Naive thymus-derived CD8-positive, alpha-beta T cell (primary cell): ENCODE measurements at regions not wholly inside any gene's neighbourhood (a gene's known extent, or its start where the extent isn't known, plus 50 kb on each side); places are given as distances from the start of the nearest gene placed in this dataset.

Source experiments
- ATAC-seq, 2 donors: fragments of 150-1000 bp; cut with Tn5 transposase in 1 of 2; sonication (Bioruptor Pico), chemical (Tn5 transposase) in 1 of 2; 1 replicate in 1 of 2; 2 replicates in 1 of 2; pipeline ENCODE4 v1.10.0; 2021; ENCODE audit warnings: mild to moderate bottlenecking in 2 of 2, moderate library complexity in 2 of 2
- POLR2A ChIA-PET: fragments of 350-600 bp; sonication (Branson Sonifier 250); formaldehyde crosslinking; loops from one replicate; lab custom pipeline; 2021; ENCODE audit warnings: antibody characterized with exemption; lab: Charles Lee
- DNase-seq, 10 donors: peaks; one replicate each; pipeline versions ENCODE4 v3.0.0 to v3.0.0-alpha.2; 2020 to 2022
- H3K27ac Mint-ChIP-seq, 10 donors: one replicate each; pipeline ENCODE4 v1.8.0; 2020 to 2022; ENCODE audit warnings: mild to moderate bottlenecking in 10 of 10, mixed read lengths in 10 of 10, moderate library complexity in 4 of 10, inconsistent platforms in 1 of 10
- H3K27me3 Mint-ChIP-seq, 5 donors: one replicate each; pipeline ENCODE4 v1.8.0; 2021 to 2022; ENCODE audit warnings: mixed read lengths in 5 of 5
- H3K36me3 Mint-ChIP-seq, 3 donors: one replicate each; pipeline ENCODE4 v1.8.0; 2020 to 2022; ENCODE audit warnings: mixed read lengths in 3 of 3, mild to moderate bottlenecking in 2 of 3, inconsistent platforms in 1 of 3
- H3K4me1 Mint-ChIP-seq, 4 donors: one replicate each; pipeline ENCODE4 v1.8.0; 2021 to 2022; ENCODE audit warnings: mixed read lengths in 4 of 4
- H3K4me3 Mint-ChIP-seq, 10 donors: one replicate each; pipeline ENCODE4 v1.8.0; 2020 to 2022; ENCODE audit warnings: mild to moderate bottlenecking in 10 of 10, mixed read lengths in 10 of 10, moderate library complexity in 6 of 10, inconsistent platforms in 1 of 10
- H3K9me3 Mint-ChIP-seq, 9 donors: one replicate each; pipeline ENCODE4 v1.8.0; 2020 to 2022; ENCODE audit warnings: mixed read lengths in 9 of 9, mild to moderate bottlenecking in 3 of 9, inconsistent platforms in 1 of 9, moderate library complexity in 1 of 9

DNA sequence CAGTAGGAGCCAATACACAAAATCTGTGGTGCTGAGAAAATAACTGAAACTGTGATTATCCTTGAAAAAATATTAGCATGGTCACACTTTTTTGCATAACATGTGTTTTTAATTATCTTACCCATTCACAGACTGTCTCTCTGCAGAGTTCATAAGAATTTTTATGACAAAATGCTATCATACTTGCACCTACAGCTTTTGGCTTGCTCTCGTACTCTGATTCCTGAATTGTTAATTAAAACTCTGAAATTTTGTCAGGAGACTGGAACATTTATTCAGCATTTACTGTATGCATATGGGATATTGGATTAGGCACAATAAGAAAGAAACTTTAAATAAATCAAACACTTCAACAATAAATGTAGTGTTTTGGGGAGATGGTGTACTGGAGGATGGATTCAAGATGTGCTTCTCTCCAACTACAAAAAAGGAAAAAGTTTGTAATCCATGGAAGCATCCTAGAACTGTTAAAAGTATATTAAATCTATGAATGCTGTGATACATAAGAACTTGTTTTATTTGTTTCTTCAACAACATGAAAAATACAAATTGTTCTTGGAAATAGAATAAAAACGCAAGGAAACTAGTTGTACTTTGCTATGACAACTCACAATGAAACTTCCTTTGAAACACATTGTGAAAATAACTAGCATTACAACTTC is 260.5 kb downstream of the SPATA18 start:
- DNase-seq (no peak), ATAC-seq (no peak)
- H3K36me3 Mint-ChIP-seq = no peaks in the 10 kb centered on the region
- peaks cover 0 to 8% (median 5%) of the 10 kb centered on the region in 9 donors for H3K9me3 Mint-ChIP-seq
- H3K27me3 Mint-ChIP-seq = peaks cover 0 to 18% (median 6%) of the 10 kb centered on the region in 5 donors
- POLR2A ChIA-PET = no interaction called here
- H3K4me1 Mint-ChIP-seq = no peaks in the 10 kb centered on the region
- no peak overlapping the region for H3K4me3 Mint-ChIP-seq
- H3K27ac Mint-ChIP-seq = no peak overlapping the region

DNA sequence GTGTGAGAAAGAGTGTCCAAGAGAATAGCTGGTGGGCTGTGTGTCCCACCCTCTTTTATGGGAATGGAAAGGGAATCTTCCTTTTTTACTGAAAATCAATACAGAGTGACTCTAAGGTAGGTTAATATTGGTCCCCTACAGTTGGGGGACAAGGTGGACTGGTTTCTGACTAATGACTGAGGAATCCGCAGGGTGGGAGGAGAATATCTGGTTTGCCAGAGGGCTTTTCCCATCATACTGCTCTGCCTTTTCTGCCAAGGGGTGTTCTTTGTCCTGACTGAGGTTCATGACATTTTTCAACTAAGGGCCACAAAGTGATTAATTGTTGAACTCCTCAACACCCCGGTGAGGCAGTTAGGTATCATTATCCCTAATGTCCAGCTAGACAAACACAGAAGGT is 261.6 kb downstream of the SPATA18 start:
- peaks cover 0 to 5% (median 2%) of the 10 kb centered on the region in 9 donors for H3K9me3 Mint-ChIP-seq
- H3K4me1 Mint-ChIP-seq = no peaks in the 10 kb centered on the region
- DNase-seq (no peak), ATAC-seq (no peak)
- POLR2A ChIA-PET = no interaction called here
- H3K27me3 Mint-ChIP-seq = peaks cover 0 to 18% (median 6%) of the 10 kb centered on the region in 5 donors
- no peak overlapping the region for H3K4me3 Mint-ChIP-seq
- H3K27ac Mint-ChIP-seq = no peak overlapping the region
- H3K36me3 Mint-ChIP-seq = no peaks in the 10 kb centered on the region

- Mint-ChIP-seq H3K9me3 (peaks cover 0 to 20% (median 4%) of the 10 kb centered on the region in 9 donors), H3K27me3 (peaks cover 0 to 8% (median 5%) of the 10 kb centered on the region in 5 donors), H3K36me3 (no peaks in the 10 kb centered on the region), H3K4me3 (no peak overlapping the region), H3K4me1 (no peaks in the 10 kb centered on the region), H3K27ac (no peak overlapping the region)
- ATAC-seq = no peak
- POLR2A ChIA-PET = no interaction called here
- no peak for DNase-seq
Measured at GRCh38 chr4:52317361-52317879, 266.3 kb downstream of the SPATA18 start.

DNA sequence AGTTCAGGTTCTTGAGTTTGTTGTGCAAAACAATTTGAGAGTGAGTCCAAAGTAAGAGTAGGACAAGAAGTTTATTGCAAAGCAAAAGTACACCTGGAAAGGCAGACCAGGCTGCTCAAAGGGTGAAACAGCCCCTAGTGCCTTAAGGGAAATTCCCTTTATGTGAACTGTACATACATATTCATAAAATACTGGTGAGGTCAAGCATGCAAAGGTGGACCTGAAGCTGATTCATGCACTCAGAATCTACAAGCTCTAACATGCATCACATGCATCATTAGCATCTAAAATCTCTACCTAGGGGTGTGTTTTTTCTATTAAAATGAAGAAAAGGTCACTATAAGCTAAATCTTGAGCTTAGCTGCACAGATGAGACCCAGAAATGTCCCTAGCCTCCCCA is 266.9 kb downstream of the SPATA18 start:
- DNase-seq = no peak
- Mint-ChIP-seq H3K4me3 (no peak overlapping the region), H3K4me1 (no peaks in the 10 kb centered on the region), H3K9me3 (peaks cover 0 to 20% (median 4%) of the 10 kb centered on the region in 9 donors), H3K36me3 (no peaks in the 10 kb centered on the region), H3K27ac (no peak overlapping the region), H3K27me3 (peaks cover 0 to 2% (median under 1%) of the 10 kb centered on the region in 5 donors)
- ATAC-seq = no peak
- POLR2A ChIA-PET = no interaction called here

DNA sequence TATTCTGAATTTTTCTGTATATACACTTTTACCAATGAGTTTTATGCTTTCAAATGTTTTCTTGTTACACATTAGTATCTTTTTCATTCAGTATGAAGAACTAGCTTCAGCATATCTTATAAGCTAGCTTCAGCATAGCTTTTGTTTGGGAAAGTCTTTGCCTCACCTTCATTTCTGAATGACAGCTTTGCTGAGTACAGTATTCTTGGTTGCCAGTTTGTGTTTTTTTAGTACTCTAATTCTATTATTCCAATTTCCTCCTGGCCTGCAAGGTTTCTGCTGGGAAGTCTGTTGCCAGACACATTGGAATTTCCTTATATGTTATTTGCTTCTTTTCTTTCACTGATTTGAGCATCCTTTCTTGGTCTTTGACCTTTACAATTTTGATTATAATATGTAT is 278.8 kb downstream of the SPATA18 start:
- POLR2A ChIA-PET = no interaction called here
- ATAC-seq (no peak), DNase-seq (no peak)
- peaks cover 0 to 28% (median 0%) of the 10 kb centered on the region in 3 donors for H3K36me3 Mint-ChIP-seq
- H3K27ac Mint-ChIP-seq = no peak overlapping the region
- peaks cover 0 to 6% (median 0%) of the 10 kb centered on the region in 5 donors for H3K27me3 Mint-ChIP-seq
- H3K4me1 Mint-ChIP-seq = no peaks in the 10 kb centered on the region
- H3K9me3 Mint-ChIP-seq = peaks cover 7 to 56% (median 28%) of the 10 kb centered on the region in 9 donors
- H3K4me3 Mint-ChIP-seq = no peak overlapping the region

GRCh38 chr4:52343595-52343994 is 292.5 kb downstream of the SPATA18 start:
- Mint-ChIP-seq H3K36me3 (no peaks in the 10 kb centered on the region), H3K9me3 (peaks cover 0 to 4% (median 0%) of the 10 kb centered on the region in 9 donors), H3K27ac (no peak overlapping the region), H3K4me1 (no peaks in the 10 kb centered on the region), H3K27me3 (peaks cover 0 to 5% (median 3%) of the 10 kb centered on the region in 5 donors), H3K4me3 (no peak overlapping the region)
- POLR2A ChIA-PET = no interaction called here
- DNase-seq = no peak
- no peak for ATAC-seq

DNA sequence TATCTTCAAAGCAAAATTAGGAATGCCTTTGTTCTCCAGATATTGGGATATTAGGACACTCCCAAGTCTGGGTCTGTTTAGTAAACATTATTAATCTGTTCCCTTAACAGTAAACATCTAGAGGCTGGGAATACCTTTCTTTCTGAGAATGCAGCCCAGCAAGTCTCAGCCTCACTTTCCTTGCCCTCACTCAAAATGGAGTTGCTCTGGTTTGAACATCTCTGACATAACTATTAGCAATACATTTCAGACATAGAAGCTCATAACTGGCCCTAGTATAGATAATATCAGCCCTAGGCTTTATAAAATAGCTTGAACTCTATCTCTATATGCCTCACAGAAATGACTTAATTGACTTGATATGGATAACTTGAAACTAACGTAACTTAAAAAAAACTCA is 299.8 kb downstream of the SPATA18 start:
- H3K9me3 Mint-ChIP-seq = peaks cover 0 to 8% (median 0%) of the 10 kb centered on the region in 9 donors
- H3K4me1 Mint-ChIP-seq = no peaks in the 10 kb centered on the region
- H3K27ac Mint-ChIP-seq = no peak overlapping the region
- POLR2A ChIA-PET = no interaction called here
- H3K36me3 Mint-ChIP-seq = no peaks in the 10 kb centered on the region
- ATAC-seq (no peak), DNase-seq (no peak)
- H3K4me3 Mint-ChIP-seq = no peak overlapping the region
- peaks cover 0 to 15% (median 2%) of the 10 kb centered on the region in 5 donors for H3K27me3 Mint-ChIP-seq

- ATAC-seq = no peak
- no peak overlapping the region for H3K27ac Mint-ChIP-seq
- no peak overlapping the region for H3K4me3 Mint-ChIP-seq
Measured at GRCh38 chr4:52358366-52358765, 300.7 kb downstream of the USP46 start.

GRCh38 chr4:52358883-52359321 is 300.2 kb downstream of the USP46 start:
- DNase-seq (no peak), ATAC-seq (no peak)
- Mint-ChIP-seq H3K36me3 (no peaks in the 10 kb centered on the region), H3K4me1 (no peaks in the 10 kb centered on the region), H3K27me3 (peaks cover 0 to 7% (median 2%) of the 10 kb centered on the region in 5 donors), H3K9me3 (no peaks in the 10 kb centered on the region), H3K4me3 (no peak overlapping the region), H3K27ac (no peak overlapping the region)
- POLR2A ChIA-PET = no interaction called here

More at GRCh38 chr4:52358366-52358765, 300.7 kb downstream of the USP46 start:
- no peak for DNase-seq
- Mint-ChIP-seq H3K36me3 (no peaks in the 10 kb centered on the region), H3K27me3 (peaks cover 0 to 7% (median 2%) of the 10 kb centered on the region in 5 donors), H3K4me1 (no peaks in the 10 kb centered on the region), H3K9me3 (peaks cover 0 to 2% (median 0%) of the 10 kb centered on the region in 9 donors)
- POLR2A ChIA-PET = no interaction called here

DNA sequence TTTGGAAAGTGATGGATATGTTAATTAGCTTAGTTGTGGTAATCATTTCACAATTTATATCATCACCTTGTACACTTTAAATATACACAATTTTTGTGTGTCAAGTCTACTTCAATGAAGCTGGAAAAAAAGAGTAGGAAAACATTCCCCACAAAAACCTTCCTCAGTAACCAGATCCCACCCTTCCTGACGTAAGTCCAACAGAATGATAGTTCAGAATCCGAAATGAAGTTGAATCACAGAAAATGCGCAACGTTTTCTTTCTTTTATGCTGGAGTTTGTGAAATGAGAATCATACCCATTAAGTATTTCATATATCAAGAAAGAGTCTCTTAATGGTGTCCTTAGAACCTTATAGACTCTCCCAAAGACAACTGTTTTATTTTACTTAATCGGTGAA is 292.9 kb downstream of the USP46 start:
- H3K36me3 Mint-ChIP-seq = no peaks in the 10 kb centered on the region
- ATAC-seq = no peak
- POLR2A ChIA-PET = no interaction called here

GRCh38 chr4:52366621-52367020 is 292.5 kb downstream of the USP46 start:
- Mint-ChIP-seq H3K27me3 (peaks cover 0 to 14% (median 8%) of the 10 kb centered on the region in 5 donors), H3K36me3 (no peaks in the 10 kb centered on the region), H3K27ac (no peak overlapping the region), H3K4me1 (no peaks in the 10 kb centered on the region), H3K4me3 (no peak overlapping the region), H3K9me3 (no peaks in the 10 kb centered on the region)
- POLR2A ChIA-PET = no interaction called here
- DNase-seq = no peak
- ATAC-seq = no peak

More for the DNA sequence above, 292.9 kb downstream of the USP46 start:
- no peak overlapping the region for H3K4me3 Mint-ChIP-seq
- H3K9me3 Mint-ChIP-seq = no peaks in the 10 kb centered on the region
- no peak overlapping the region for H3K27ac Mint-ChIP-seq
- peaks cover 0 to 14% (median 8%) of the 10 kb centered on the region in 5 donors for H3K27me3 Mint-ChIP-seq
- no peaks in the 10 kb centered on the region for H3K4me1 Mint-ChIP-seq
- DNase-seq = no peak

DNA sequence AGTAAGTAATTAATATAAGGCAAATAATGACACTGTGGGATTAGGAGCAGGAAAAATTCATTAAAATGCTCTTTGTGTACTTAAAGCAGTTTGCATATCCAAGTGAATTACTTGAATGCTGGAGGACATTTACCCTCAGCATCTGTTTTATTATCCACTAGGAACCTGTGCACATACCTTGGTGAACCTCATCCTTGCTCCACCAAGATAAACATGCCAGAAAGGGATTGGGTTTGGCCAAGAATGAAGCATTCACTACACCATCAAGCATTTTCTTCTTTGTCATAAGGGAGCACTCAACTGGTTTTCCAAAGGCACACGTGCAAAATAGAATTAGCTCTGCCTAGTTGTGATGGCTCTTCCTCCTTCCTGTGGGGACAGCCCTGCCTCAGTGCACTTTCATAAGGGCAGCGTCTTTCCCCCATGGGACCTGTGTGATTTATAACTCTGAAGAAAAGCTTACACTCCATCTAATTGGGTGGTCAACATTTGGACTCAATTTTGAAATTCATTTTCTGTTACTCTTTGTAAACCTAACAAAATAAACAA is 291.7 kb downstream of the USP46 start:
- no peak overlapping the region for H3K4me3 Mint-ChIP-seq
- H3K9me3 Mint-ChIP-seq = no peaks in the 10 kb centered on the region
- no peak for DNase-seq
- peaks cover 0 to 13% (median 7%) of the 10 kb centered on the region in 5 donors for H3K27me3 Mint-ChIP-seq
- ATAC-seq = no peak
- H3K4me1 Mint-ChIP-seq = no peaks in the 10 kb centered on the region
- POLR2A ChIA-PET = no interaction called here
- no peak overlapping the region for H3K27ac Mint-ChIP-seq
- H3K36me3 Mint-ChIP-seq = no peaks in the 10 kb centered on the region

GRCh38 chr4:52368895-52369294 is 290.2 kb downstream of the USP46 start:
- ATAC-seq = no peak

More at GRCh38 chr4:52368895-52369294, 290.2 kb downstream of the USP46 start:
- H3K4me3 Mint-ChIP-seq = no peak overlapping the region
- H3K4me1 Mint-ChIP-seq = no peaks in the 10 kb centered on the region
- H3K9me3 Mint-ChIP-seq = no peaks in the 10 kb centered on the region
- DNase-seq = no peak
- H3K27ac Mint-ChIP-seq = no peak overlapping the region
- H3K27me3 Mint-ChIP-seq = peaks cover 0 to 8% (median 2%) of the 10 kb centered on the region in 5 donors
- POLR2A ChIA-PET = no interaction called here
- no peaks in the 10 kb centered on the region for H3K36me3 Mint-ChIP-seq
